Forelimb muscle (tissue), 1 donor: ENCODE measurements at regions not wholly inside any gene's neighbourhood (a gene's known extent, or its start where the extent isn't known, plus 50 kb on each side); places are given as distances from the start of the nearest gene placed in this dataset.

ENCODE experiments used
- DNase-seq: peaks from one replicate; pipeline ENCODE4 v3.0.0-alpha.2; 2013; ENCODE audit warnings: low read depth

- DNase-seq = no peak
Observed at GRCh38 chr5:167307042-167307441, 984.4 kb upstream of the WWC1 start.

- DNase-seq = no peak
Observed at GRCh38 chr5:167308466-167308865, 983.0 kb upstream of the WWC1 start.

GRCh38 chr5:167309941-167310517 is 981.4 kb upstream of the WWC1 start:
- no peak for DNase-seq

- no peak for DNase-seq
Observed at GRCh38 chr5:167311340-167311739, 980.1 kb upstream of the WWC1 start.

GRCh38 chr5:167312225-167312624 is 979.2 kb upstream of the WWC1 start:
- DNase-seq = no peak

GRCh38 chr5:167315762-167316161 is 975.7 kb upstream of the WWC1 start:
- no peak for DNase-seq

GRCh38 chr5:167317884-167318283 is 973.6 kb upstream of the WWC1 start:
- DNase-seq = no peak

- no peak for DNase-seq
Observed at GRCh38 chr5:167319243-167319642, 972.2 kb upstream of the WWC1 start.

GRCh38 chr5:167320019-167320418 is 971.4 kb upstream of the WWC1 start:
- DNase-seq = no peak

- no peak for DNase-seq
Observed at GRCh38 chr5:167332309-167332708, 959.1 kb upstream of the WWC1 start.

GRCh38 chr5:167336161-167336560 is 955.3 kb upstream of the WWC1 start:
- no peak for DNase-seq

GRCh38 chr5:167339205-167339604 is 952.2 kb upstream of the WWC1 start:
- no peak for DNase-seq

- DNase-seq = no peak
Observed at GRCh38 chr5:167346461-167346860, 945.0 kb upstream of the WWC1 start.

GRCh38 chr5:167348251-167348926 is 943.1 kb upstream of the WWC1 start:
- no peak for DNase-seq

- DNase-seq = no peak
Observed at GRCh38 chr5:167348980-167349379, 942.5 kb upstream of the WWC1 start.

- DNase-seq = no peak
Observed at GRCh38 chr5:167351316-167351715, 940.1 kb upstream of the WWC1 start.

GRCh38 chr5:167352801-167353200 is 938.6 kb upstream of the WWC1 start:
- no peak for DNase-seq

GRCh38 chr5:167355346-167355745 is 936.1 kb upstream of the WWC1 start:
- no peak for DNase-seq

GRCh38 chr5:167356374-167356773 is 935.1 kb upstream of the WWC1 start:
- no peak for DNase-seq

- DNase-seq = no peak
Observed at GRCh38 chr5:167358868-167359492, 932.5 kb upstream of the WWC1 start.

GRCh38 chr5:167361795-167362194 is 929.6 kb upstream of the WWC1 start:
- DNase-seq = no peak

GRCh38 chr5:167363065-167363464 is 928.4 kb upstream of the WWC1 start:
- DNase-seq = no peak

- no peak for DNase-seq
Observed at GRCh38 chr5:167375125-167375524, 916.3 kb upstream of the WWC1 start.
